ENCODE measurements at regions not wholly inside any gene's neighbourhood (a gene's known extent, or its start where the extent isn't known, plus 50 kb on each side); places are given as distances from the start of the nearest gene placed in this dataset.
"Not testable (repeated sequence)": the region's sequence is repeated elsewhere in the genome, so short reads cannot be mapped to it uniquely, and the experiment has no call there.

GRCh38 chr6:137387096-137387764 is 107.0 kb downstream of the OLIG3 start:
- WGBS, 2 donors, result 76 to 83% methylated on average over 10 of the region's 10 CpGs
- no peak for ATAC-seq (ENCODE audit: low FRiP score)
- no peak for DNase-seq
- Histone ChIP-seq H3K27me3 (ENCODE audit: control insufficient read depth in 1 of 2, insufficient read depth in 2 of 2, low read length in 1 of 2) (peaks cover 0 to 3% of the 10 kb centered on the region in 2 donors), H3K36me3 (ENCODE audit: control insufficient read depth in 1 of 2, insufficient read depth in 2 of 2, low read length in 1 of 2) (no peaks in the 10 kb centered on the region), H3K27ac (ENCODE audit: low read depth in 1 of 2, low read length in 2 of 2) (no peak overlapping the region), H3K4me3 (ENCODE audit: low read length in 2 of 2) (no peak overlapping the region), H3K4me1 (ENCODE audit: control insufficient read depth in 1 of 2, insufficient read depth in 2 of 2, low read length in 2 of 2) (no peaks in the 10 kb centered on the region), H3K9me3 (ENCODE audit: control insufficient read depth, low read length) (no peaks in the 10 kb centered on the region)
- intact Hi-C loops (cut with DNase I), result no loop called here

DNA sequence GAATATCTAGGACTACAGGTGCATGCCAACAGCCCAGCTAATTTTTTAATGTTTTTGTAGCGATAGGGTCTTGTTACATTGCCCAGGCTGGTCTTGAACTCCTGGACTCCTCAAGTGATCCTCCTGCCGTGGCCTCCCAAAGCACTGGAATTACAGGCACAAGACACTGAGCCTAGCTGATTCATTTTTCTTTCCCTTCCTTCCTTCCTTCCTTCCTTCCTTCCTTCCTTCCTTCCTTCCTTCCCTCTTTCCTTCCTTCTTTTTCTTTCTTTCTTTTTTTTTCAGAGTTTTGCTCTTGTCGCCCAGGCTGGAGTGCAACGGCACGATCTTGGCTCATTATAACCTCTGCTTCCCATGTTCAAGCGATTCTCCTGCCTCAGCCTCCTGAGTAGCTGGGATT is 110.9 kb downstream of the OLIG3 start:
- DNase-seq; H3K4me1 ChIP-seq (ENCODE audit: control insufficient read depth in 1 of 2, insufficient read depth in 2 of 2, low read length in 2 of 2); H3K4me3 ChIP-seq (ENCODE audit: low read length in 2 of 2); intact Hi-C loops (cut with DNase I); H3K27ac ChIP-seq (ENCODE audit: low read depth in 1 of 2, low read length in 2 of 2); H3K27me3 ChIP-seq (ENCODE audit: control insufficient read depth in 1 of 2, insufficient read depth in 2 of 2, low read length in 1 of 2); H3K9me3 ChIP-seq (ENCODE audit: control insufficient read depth, low read length); H3K36me3 ChIP-seq (ENCODE audit: control insufficient read depth in 1 of 2, insufficient read depth in 2 of 2, low read length in 1 of 2); ATAC-seq (ENCODE audit: low FRiP score): not testable (repeated sequence)
- WGBS, 2 donors, result 92 to 96% methylated on average over 6 of the region's 6 CpGs

DNA sequence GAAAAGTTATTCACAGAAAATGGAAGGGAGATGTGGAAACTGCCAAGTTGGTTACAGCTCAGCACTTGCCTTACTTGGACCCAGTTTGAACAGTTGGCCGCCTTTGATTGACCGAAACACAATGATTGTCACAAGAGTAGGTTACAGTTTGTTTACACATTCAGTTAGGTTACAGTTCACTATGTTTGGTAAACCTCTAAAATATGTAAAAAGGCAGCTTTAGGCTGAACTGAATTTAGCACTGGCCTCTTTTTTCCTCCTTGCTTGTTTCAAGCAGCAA is 116.2 kb downstream of the OLIG3 start:
- H3K4me1 ChIP-seq (ENCODE audit: control insufficient read depth in 1 of 2, insufficient read depth in 2 of 2, low read length in 2 of 2), result no peaks in the 10 kb centered on the region
- no peak overlapping the region for H3K27ac ChIP-seq (ENCODE audit: low read depth in 1 of 2, low read length in 2 of 2)
- no peaks in the 10 kb centered on the region for H3K9me3 ChIP-seq (ENCODE audit: control insufficient read depth, low read length)
- H3K36me3 ChIP-seq (ENCODE audit: control insufficient read depth in 1 of 2, insufficient read depth in 2 of 2, low read length in 1 of 2), result no peaks in the 10 kb centered on the region
- DNase-seq, result no peak
- intact Hi-C loops (cut with DNase I), result no loop called here
- 89 to 93% methylated on average over 2 of the region's 2 CpGs for WGBS, 2 donors
- no peak overlapping the region for H3K4me3 ChIP-seq (ENCODE audit: low read length in 2 of 2)
- no peaks in the 10 kb centered on the region for H3K27me3 ChIP-seq (ENCODE audit: control insufficient read depth in 1 of 2, insufficient read depth in 2 of 2, low read length in 1 of 2)
- no peak for ATAC-seq (ENCODE audit: low FRiP score)

GRCh38 chr6:137373296-137373695 is 120.9 kb downstream of the OLIG3 start:
- Histone ChIP-seq H3K27ac (ENCODE audit: low read depth in 1 of 2, low read length in 2 of 2) (no peak overlapping the region), H3K36me3 (ENCODE audit: control insufficient read depth in 1 of 2, insufficient read depth in 2 of 2, low read length in 1 of 2) (no peaks in the 10 kb centered on the region), H3K9me3 (ENCODE audit: control insufficient read depth, low read length) (no peaks in the 10 kb centered on the region), H3K4me1 (ENCODE audit: control insufficient read depth in 1 of 2, insufficient read depth in 2 of 2, low read length in 2 of 2) (no peaks in the 10 kb centered on the region), H3K27me3 (ENCODE audit: control insufficient read depth in 1 of 2, insufficient read depth in 2 of 2, low read length in 1 of 2) (no peaks in the 10 kb centered on the region), H3K4me3 (ENCODE audit: low read length in 2 of 2) (no peak overlapping the region)
- no peak for ATAC-seq (ENCODE audit: low FRiP score)
- 96 to 97% methylated on average over 1 of the region's 1 CpG for WGBS, 2 donors
- intact Hi-C loops (cut with DNase I), result no loop called here
- DNase-seq, result no peak

- no peak overlapping the region for H3K4me3 ChIP-seq (ENCODE audit: low read length in 2 of 2)
- no peaks in the 10 kb centered on the region for H3K4me1 ChIP-seq (ENCODE audit: control insufficient read depth in 1 of 2, insufficient read depth in 2 of 2, low read length in 2 of 2)
- no peaks in the 10 kb centered on the region for H3K27me3 ChIP-seq (ENCODE audit: control insufficient read depth in 1 of 2, insufficient read depth in 2 of 2, low read length in 1 of 2)
- intact Hi-C loops (cut with DNase I), result no loop called here
- H3K27ac ChIP-seq (ENCODE audit: low read depth in 1 of 2, low read length in 2 of 2), result no peak overlapping the region
- no peaks in the 10 kb centered on the region for H3K9me3 ChIP-seq (ENCODE audit: control insufficient read depth, low read length)
- DNase-seq (no peak), ATAC-seq (ENCODE audit: low FRiP score) (no peak)
- WGBS, 2 donors, result 78 to 92% methylated on average over 2 of the region's 2 CpGs
- no peaks in the 10 kb centered on the region for H3K36me3 ChIP-seq (ENCODE audit: control insufficient read depth in 1 of 2, insufficient read depth in 2 of 2, low read length in 1 of 2)
Observed at GRCh38 chr6:137372532-137372931, 121.7 kb downstream of the OLIG3 start.

DNA sequence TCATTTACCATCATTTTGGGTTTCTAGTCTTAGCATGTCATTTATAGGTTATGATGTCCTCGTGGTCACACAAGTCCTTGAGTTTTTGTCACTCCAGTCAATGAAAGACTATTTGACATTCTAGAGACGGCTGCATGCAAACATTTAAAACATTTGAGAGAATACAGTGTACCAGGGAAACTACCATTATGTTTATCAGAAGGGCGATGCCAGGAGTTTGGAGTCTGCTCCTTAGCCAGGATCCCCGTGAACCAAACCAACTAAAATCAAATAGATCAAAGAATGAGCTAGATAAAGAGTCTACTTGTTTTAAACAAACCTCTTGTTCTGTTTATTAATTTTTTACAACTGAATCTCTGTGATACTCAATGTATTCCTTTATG is 122.6 kb downstream of the OLIG3 start:
- no peak for DNase-seq
- intact Hi-C loops (cut with DNase I), result no loop called here

DNA sequence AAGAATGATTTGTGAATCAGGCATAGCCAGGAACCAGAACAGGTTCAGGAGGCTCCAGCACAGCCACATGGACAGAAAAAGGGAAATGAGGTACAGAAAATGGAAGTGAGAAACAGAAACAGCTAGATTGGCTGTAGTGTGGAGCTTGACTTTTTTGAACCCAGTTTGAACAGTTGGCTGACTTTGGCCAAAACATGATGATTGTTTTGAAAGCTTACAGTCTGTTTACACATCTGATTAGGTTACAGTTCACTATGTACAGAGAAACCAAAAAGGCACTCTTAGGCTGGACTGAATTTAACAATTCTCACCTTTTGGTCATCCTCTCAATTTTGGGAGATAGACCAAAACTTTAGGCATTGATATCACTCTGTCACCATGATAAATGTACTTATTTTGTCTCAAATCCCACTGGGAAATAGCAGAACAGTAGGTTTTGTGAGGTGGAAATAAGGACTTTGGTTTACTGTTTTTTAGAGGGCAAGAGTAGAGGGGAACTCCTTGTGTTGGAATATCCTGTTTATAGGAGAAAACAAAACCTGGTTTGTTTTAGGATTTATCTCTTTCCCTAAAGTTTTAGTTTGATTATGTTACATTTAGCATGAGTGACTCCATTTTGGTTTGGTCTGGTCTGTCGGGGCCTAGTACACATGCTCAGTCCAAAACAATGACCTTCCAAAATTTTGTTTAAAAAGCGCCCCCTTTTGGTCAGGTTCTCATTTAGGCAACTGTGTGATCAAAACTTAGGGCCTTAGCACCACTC is 123.1 kb downstream of the OLIG3 start:
- DNase-seq (no peak), ATAC-seq (ENCODE audit: low FRiP score) (no peak)
- H3K36me3 ChIP-seq (ENCODE audit: control insufficient read depth in 1 of 2, insufficient read depth in 2 of 2, low read length in 1 of 2), result no peaks in the 10 kb centered on the region
- no peaks in the 10 kb centered on the region for H3K27me3 ChIP-seq (ENCODE audit: control insufficient read depth in 1 of 2, insufficient read depth in 2 of 2, low read length in 1 of 2)
- no peaks in the 10 kb centered on the region for H3K9me3 ChIP-seq (ENCODE audit: control insufficient read depth, low read length)
- 67 to 68% methylated on average over 2 of the region's 2 CpGs for WGBS, 2 donors
- no peak overlapping the region for H3K27ac ChIP-seq (ENCODE audit: low read depth in 1 of 2, low read length in 2 of 2)
- H3K4me3 ChIP-seq (ENCODE audit: low read length in 2 of 2), result no peak overlapping the region
- intact Hi-C loops (cut with DNase I), result no loop called here
- no peaks in the 10 kb centered on the region for H3K4me1 ChIP-seq (ENCODE audit: control insufficient read depth in 1 of 2, insufficient read depth in 2 of 2, low read length in 2 of 2)

More for the DNA sequence above, 122.6 kb downstream of the OLIG3 start:
- H3K4me1 ChIP-seq (ENCODE audit: control insufficient read depth in 1 of 2, insufficient read depth in 2 of 2, low read length in 2 of 2), result no peaks in the 10 kb centered on the region
- H3K4me3 ChIP-seq (ENCODE audit: low read length in 2 of 2), result no peak overlapping the region
- no peak for ATAC-seq (ENCODE audit: low FRiP score)
- no peak overlapping the region for H3K27ac ChIP-seq (ENCODE audit: low read depth in 1 of 2, low read length in 2 of 2)
- WGBS, 2 donors, result 74 to 87% methylated on average over 4 of the region's 4 CpGs
- no peaks in the 10 kb centered on the region for H3K36me3 ChIP-seq (ENCODE audit: control insufficient read depth in 1 of 2, insufficient read depth in 2 of 2, low read length in 1 of 2)
- H3K9me3 ChIP-seq (ENCODE audit: control insufficient read depth, low read length), result no peaks in the 10 kb centered on the region
- no peaks in the 10 kb centered on the region for H3K27me3 ChIP-seq (ENCODE audit: control insufficient read depth in 1 of 2, insufficient read depth in 2 of 2, low read length in 1 of 2)

DNA sequence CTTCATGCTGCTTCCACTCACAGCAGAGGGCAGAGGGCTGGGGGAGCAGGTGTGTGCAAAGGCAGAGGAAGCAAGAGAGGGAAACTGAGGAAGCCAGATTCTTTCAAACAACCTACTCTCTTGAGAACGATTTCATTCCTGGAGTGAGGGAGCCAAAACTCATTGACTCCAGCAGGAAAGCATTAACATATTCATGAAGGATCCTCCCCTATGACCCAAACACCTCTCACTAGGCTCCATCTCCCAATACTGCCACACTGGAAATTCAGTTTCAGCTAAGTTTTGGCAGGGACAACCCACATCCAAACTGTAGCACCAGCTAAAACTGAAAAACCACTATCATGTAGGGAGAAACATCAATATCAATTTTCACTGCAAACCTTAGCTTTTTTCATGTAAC is 125.1 kb downstream of the OLIG3 start:
- WGBS, 2 donors, result 38 to 41% methylated on average over 1 of the region's 1 CpG
- no peaks in the 10 kb centered on the region for H3K36me3 ChIP-seq (ENCODE audit: control insufficient read depth in 1 of 2, insufficient read depth in 2 of 2, low read length in 1 of 2)
- DNase-seq (no peak), ATAC-seq (ENCODE audit: low FRiP score) (no peak)
- no peak overlapping the region for H3K27ac ChIP-seq (ENCODE audit: low read depth in 1 of 2, low read length in 2 of 2)
- H3K9me3 ChIP-seq (ENCODE audit: control insufficient read depth, low read length), result no peaks in the 10 kb centered on the region
- H3K27me3 ChIP-seq (ENCODE audit: control insufficient read depth in 1 of 2, insufficient read depth in 2 of 2, low read length in 1 of 2), result no peaks in the 10 kb centered on the region
- no peaks in the 10 kb centered on the region for H3K4me1 ChIP-seq (ENCODE audit: control insufficient read depth in 1 of 2, insufficient read depth in 2 of 2, low read length in 2 of 2)
- intact Hi-C loops (cut with DNase I), result no loop called here
- no peak overlapping the region for H3K4me3 ChIP-seq (ENCODE audit: low read length in 2 of 2)

DNA sequence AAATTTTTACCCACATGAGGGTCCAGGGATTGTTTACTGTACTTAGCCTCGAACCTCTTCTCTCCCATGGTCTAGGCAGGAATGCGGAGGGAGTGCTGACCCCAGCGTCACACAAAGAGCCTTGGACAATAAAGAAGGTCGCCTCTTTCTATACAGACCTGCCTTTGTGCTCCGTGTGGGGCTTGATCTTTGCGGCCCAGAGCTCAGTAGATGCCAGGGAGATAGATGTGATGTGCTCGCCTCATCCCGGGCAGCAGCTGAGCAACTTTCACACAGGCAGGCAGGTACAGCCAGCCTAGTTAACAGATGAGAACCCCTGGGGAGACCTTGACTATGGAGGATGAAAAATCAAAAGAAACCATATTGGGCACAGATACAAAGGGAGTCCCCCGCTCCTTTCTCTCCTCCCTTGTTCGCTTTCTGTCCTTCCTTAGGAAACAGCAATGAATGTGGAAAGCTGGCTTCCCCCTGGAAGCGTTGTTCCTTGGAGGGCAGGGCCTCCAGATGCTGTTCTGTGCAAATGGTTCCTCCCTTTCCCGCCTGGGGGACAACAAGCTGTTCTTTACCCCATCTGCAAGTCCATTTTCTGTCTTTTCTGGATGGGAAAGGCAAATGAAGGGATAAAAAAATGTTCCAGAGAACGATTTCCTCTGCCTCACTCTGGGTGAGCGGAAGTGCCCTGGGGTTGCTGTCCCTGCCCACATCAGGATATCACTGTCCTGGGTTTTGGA is 128.3 kb downstream of the OLIG3 start:
- H3K4me3 ChIP-seq (ENCODE audit: low read length in 2 of 2), result no peak overlapping the region
- H3K4me1 ChIP-seq (ENCODE audit: control insufficient read depth in 1 of 2, insufficient read depth in 2 of 2, low read length in 2 of 2), result no peaks in the 10 kb centered on the region
- intact Hi-C loops (cut with DNase I), result no loop called here
- no peaks in the 10 kb centered on the region for H3K36me3 ChIP-seq (ENCODE audit: control insufficient read depth in 1 of 2, insufficient read depth in 2 of 2, low read length in 1 of 2)
- DNase-seq (no peak), ATAC-seq (ENCODE audit: low FRiP score) (peak; percentile 19)
- no peak overlapping the region for H3K27ac ChIP-seq (ENCODE audit: low read depth in 1 of 2, low read length in 2 of 2)
- H3K27me3 ChIP-seq (ENCODE audit: control insufficient read depth in 1 of 2, insufficient read depth in 2 of 2, low read length in 1 of 2), result no peaks in the 10 kb centered on the region
- 67% methylated on average over 14 of the region's 14 CpGs for WGBS, 2 donors
- H3K9me3 ChIP-seq (ENCODE audit: control insufficient read depth, low read length), result no peaks in the 10 kb centered on the region

Measured in aorta (tissue), 5 donors.